PC-9 (cell line): ENCODE measurements at regions not wholly inside any gene's neighbourhood (a gene's known extent, or its start where the extent isn't known, plus 50 kb on each side); places are given as distances from the start of the nearest gene placed in this dataset.

Source experiments
- BruUV-seq: library from RNA; stranded (reverse); fragments of 400-500 nt; replicated peaks from 2 replicates; lab custom pipeline; 2021; lab: Mats Ljungman, UMichigan
- CTCF ChIA-PET: fragments of 300-600 bp; sonication (Branson Sonifier 250); formaldehyde crosslinking; loops from one replicate; lab custom pipeline; 2022; ENCODE audit warnings: antibody characterized with exemption; lab: Charles Lee
- POLR2A ChIA-PET: fragments of 300-600 bp; sonication (Branson Sonifier 250); formaldehyde crosslinking; loops from one replicate; lab custom pipeline; 2022; ENCODE audit warnings: antibody characterized with exemption; ENCODE audit not compliant: unreplicated experiment; lab: Charles Lee
- DNase-seq, 2 experiments: peaks; one replicate each; pipeline versions ENCODE4 v3.0.0 to v3.0.0-alpha.2; 2015 to 2022; ENCODE audit warnings: mixed read lengths in 1 of 2
- H2AFZ ChIP-seq: fragments of 200-600 bp; sonication (generic); 2 replicates; pipeline ENCODE4 v1.8.1; 2017; ENCODE audit warnings: antibody characterized with exemption
- H3F3A ChIP-seq: fragments of 200-600 bp; sonication (generic); 2 replicates; pipeline ENCODE4 v1.8.1; 2017; ENCODE audit warnings: antibody characterized with exemption, mild to moderate bottlenecking, low read depth; ENCODE audit not compliant: insufficient read depth
- H3K27ac ChIP-seq: fragments of 200-600 bp; sonication (generic); 2 replicates; pipeline ENCODE4 v1.6.1; 2016; ENCODE audit warnings: mixed run types
- H3K27me3 ChIP-seq: fragments of 200-600 bp; sonication (generic); 2 replicates; pipeline ENCODE4 v1.6.1; 2016; ENCODE audit warnings: low read depth, mixed run types; ENCODE audit not compliant: insufficient read depth
- H3K36me3 ChIP-seq: fragments of 200-600 bp; sonication (generic); 2 replicates; pipeline ENCODE4 v1.6.1; 2016; ENCODE audit warnings: low read depth, mixed run types
- H3K4me1 ChIP-seq: fragments of 200-600 bp; sonication (generic); replicated peaks from 2 replicates; pipeline ENCODE4 v1.6.1; 2016; ENCODE audit warnings: mixed run types; ENCODE audit not compliant: insufficient read depth
- H3K4me2 ChIP-seq: fragments of 200-600 bp; sonication (generic); 2 replicates; pipeline ENCODE4 v1.6.1; 2017; ENCODE audit warnings: mixed run types
- H3K4me3 ChIP-seq: fragments of 200-600 bp; sonication (generic); 2 replicates; pipeline ENCODE4 v1.6.1; 2016; ENCODE audit warnings: mixed run types
- H3K79me2 ChIP-seq: fragments of 200-600 bp; sonication (generic); 2 replicates; pipeline ENCODE4 v1.6.1; 2017; ENCODE audit warnings: low read depth, mixed run types
- H3K9me2 ChIP-seq: fragments of 200-600 bp; sonication (generic); 2 replicates; pipeline ENCODE4 v1.8.1; 2017; ENCODE audit warnings: mild to moderate bottlenecking; ENCODE audit not compliant: insufficient read depth
- H3K9me3 ChIP-seq: fragments of 200-600 bp; sonication (generic); 2 replicates; pipeline ENCODE4 v1.8.1; 2016; ENCODE audit warnings: low read depth; ENCODE audit not compliant: insufficient read depth
- H4K20me1 ChIP-seq: fragments of 200-600 bp; sonication (generic); 2 replicates; pipeline ENCODE4 v1.8.1; 2017; ENCODE audit not compliant: insufficient read depth
- CTCF ChIP-seq: fragments of 200-600 bp; sonication (generic); conservative IDR thresholded peaks from 2 replicates; pipeline ENCODE4 v1.6.1; 2017; ENCODE audit warnings: mixed run types, antibody characterized with exemption, mild to moderate bottlenecking, moderate library complexity
- EZH2 ChIP-seq: fragments of 200-600 bp; sonication (generic); IDR thresholded peaks from 2 replicates; pipeline ENCODE4 v1.8.0; 2017; ENCODE audit warnings: antibody characterized with exemption, low read depth
- intact Hi-C: fragments of 100-400 bp; cut with micrococcal nuclease; formaldehyde crosslinking; loops from one replicate; pipeline ENCODE4 v1.10.0; 2022; ENCODE audit not compliant: unreplicated experiment

- DNase-seq, result no peak
- Histone ChIP-seq H3K4me1 (0 out of 2 replicates have a peak, but pooled peaks cover 6% of the 10 kb centered on the region), H4K20me1 (no peaks in the 10 kb centered on the region), H2AFZ (no peak overlapping the region), H3K4me3 (no peak overlapping the region), H3F3A (no peaks in the 10 kb centered on the region), H3K27ac (no peak overlapping the region), H3K9me2 (no peaks in the 10 kb centered on the region), H3K27me3 (no peaks in the 10 kb centered on the region), H3K36me3 (no peaks in the 10 kb centered on the region), H3K79me2 (no peaks in the 10 kb centered on the region), H3K4me2 (no peak overlapping the region), H3K9me3 (no peaks in the 10 kb centered on the region)
- intact Hi-C loops, result no loop called here
- no TSS peak for BruUV-seq
- TF ChIP-seq EZH2, result no peak
- TF ChIP-seq CTCF, result no peak
- ChIA-PET CTCF (no interaction called here), POLR2A (no interaction called here)
These were observed 208.0 kb upstream of the SPRY2 start for GRCh38 chr13:80548915-80549314.

- Histone ChIP-seq H3K4me2 (no peak overlapping the region), H3K27me3 (no peaks in the 10 kb centered on the region), H3K9me3 (no peaks in the 10 kb centered on the region), H3K4me1 (0 out of 2 replicates have a peak, but pooled peaks cover 6% of the 10 kb centered on the region), H3K9me2 (no peaks in the 10 kb centered on the region), H3K36me3 (no peaks in the 10 kb centered on the region), H4K20me1 (no peaks in the 10 kb centered on the region), H2AFZ (no peak overlapping the region), H3K27ac (no peak overlapping the region), H3K79me2 (no peaks in the 10 kb centered on the region), H3K4me3 (no peak overlapping the region), H3F3A (no peaks in the 10 kb centered on the region)
- BruUV-seq, result no TSS peak
- no peak for TF ChIP-seq EZH2
- TF ChIP-seq CTCF, result no peak
- DNase-seq, result no peak
- POLR2A ChIA-PET, result no interaction called here
- CTCF ChIA-PET, result no interaction called here
- intact Hi-C loops, result no loop called here
These were observed 207.2 kb upstream of the SPRY2 start for GRCh38 chr13:80547885-80548825.

- Histone ChIP-seq H3K36me3 (no peaks in the 10 kb centered on the region), H3K27me3 (no peaks in the 10 kb centered on the region), H3K27ac (no peak overlapping the region), H3K9me3 (no peaks in the 10 kb centered on the region), H2AFZ (no peak overlapping the region), H3K4me1 (0 out of 2 replicates have a peak, but pooled peaks cover 6% of the 10 kb centered on the region), H3K4me3 (no peak overlapping the region), H3K9me2 (no peaks in the 10 kb centered on the region), H3K4me2 (no peak overlapping the region), H3F3A (no peaks in the 10 kb centered on the region), H3K79me2 (no peaks in the 10 kb centered on the region), H4K20me1 (no peaks in the 10 kb centered on the region)
- TF ChIP-seq EZH2 (no peak), CTCF (no peak)
- BruUV-seq, result no TSS peak
- ChIA-PET POLR2A (no interaction called here), CTCF (no interaction called here)
- intact Hi-C loops, result no loop called here
- no peak for DNase-seq
These were observed 206.4 kb upstream of the SPRY2 start for GRCh38 chr13:80547341-80547740.
